NCI-H524 (cell line): ENCODE measurements at regions not wholly inside any gene's neighbourhood (a gene's known extent, or its start where the extent isn't known, plus 50 kb on each side); places are given as distances from the start of the nearest gene placed in this dataset.
A peak's percentile ranks its signal among the peaks of the same experiment; 100 is the strongest.
"Not testable (repeated sequence)": the region's sequence is repeated elsewhere in the genome, so short reads cannot be mapped to it uniquely, and the experiment has no call there.

Source experiments
- DNase-seq, 2 experiments: peaks; one replicate each; lab custom pipeline; 2025; lab: John Stamatoyannopoulos, UW

DNA sequence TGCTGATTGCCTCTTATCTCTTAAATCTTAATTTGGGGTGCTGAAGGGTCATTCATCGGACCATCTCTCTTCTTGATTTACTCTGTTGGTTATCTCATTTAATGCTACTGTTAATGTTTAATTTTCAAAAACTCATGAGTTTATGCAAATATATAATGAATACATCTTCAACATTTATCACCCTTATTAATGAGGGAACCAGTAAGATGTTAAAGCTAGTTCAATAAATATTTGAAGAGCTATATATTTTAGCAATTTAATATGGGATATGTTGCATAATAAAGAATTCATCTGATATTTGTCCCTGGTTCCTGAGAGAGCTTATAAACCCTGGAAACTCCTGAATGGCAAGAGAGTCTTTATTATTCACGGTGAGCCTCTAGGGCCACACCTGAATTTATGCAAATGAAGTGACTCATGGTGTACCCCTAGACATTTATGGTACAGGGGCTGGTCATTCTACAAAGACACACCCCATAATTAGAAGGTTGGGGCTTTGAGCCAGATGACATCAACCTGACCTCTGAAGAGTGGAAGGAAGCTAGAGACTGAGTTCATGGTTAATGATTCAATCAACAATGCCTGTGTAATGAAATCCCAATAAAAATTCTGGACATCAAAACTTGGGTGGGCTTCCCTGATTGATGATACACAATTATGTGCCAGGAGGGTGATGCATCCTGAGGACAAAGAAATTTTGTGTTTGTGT lies 339.5 kb upstream of the ZNF608 start:
- DNase-seq, result no peak

DNA sequence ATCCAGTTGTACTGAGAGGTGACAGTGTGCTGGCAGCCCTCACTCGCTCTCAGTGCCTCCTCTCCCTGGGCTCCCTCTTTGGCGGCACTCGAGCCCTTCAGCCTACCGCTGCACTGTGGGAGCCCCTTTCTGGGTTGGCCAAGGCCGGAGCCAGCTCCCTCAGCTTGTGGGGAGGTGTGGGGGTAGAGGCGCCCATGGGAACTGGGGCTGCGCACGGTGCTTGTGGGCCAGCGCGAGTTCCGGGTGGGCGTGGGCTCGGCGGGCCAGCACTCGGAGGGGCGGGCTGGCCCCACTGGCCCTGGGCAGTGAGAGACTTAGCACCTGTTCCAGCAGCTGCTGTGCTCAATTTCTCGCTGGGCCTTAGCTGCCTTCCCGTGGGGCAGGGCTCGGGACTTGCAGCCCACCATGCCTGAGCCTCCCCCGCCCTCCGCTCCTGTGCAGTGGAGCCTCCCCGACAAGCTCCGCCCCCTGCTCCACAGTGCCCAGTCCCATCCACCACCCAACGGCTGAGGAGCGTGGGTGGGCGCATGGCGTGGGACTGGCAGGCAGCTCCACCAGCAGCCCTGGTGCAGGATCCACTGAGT lies 342.2 kb upstream of the ZNF608 start:
- DNase-seq, result no peak

DNA sequence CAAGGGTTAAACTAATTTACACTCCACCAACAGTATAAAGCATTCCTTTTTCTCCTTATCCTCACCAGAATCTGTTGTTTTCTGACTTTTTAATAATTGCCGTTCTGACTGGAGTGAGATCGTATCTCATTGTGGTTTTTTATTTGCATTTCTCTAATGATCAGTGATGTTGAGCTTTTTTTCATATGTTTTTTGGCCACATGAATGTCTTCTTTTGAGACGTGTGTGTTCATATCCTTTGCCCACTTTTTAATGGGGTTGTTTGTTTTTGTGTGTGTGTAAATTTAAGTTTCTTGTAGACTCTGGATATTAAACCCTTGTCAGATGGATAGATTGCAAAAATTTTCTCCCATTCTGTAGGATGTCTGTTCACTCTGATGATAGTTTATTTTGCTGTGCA lies 345.7 kb upstream of the ZNF608 start:
- not testable (repeated sequence) for DNase-seq

DNA sequence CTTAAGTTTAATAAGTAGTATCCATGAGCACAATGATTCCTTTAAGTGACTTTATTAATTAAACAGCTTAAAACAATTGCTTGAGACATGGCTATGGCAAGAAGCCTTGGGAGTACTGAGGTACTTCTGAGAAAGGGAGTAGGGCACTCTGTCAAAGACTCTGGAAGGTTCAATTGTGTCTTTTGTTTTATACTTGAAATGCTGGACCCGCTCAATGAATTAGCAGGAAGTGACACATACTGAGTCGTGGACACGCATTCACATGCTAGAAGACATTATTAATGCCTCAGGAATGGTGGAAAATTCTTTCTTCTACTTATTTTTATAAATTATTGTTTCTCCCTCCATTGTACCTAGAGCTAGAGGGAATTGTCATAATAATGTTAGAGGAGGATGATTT lies 347.3 kb upstream of the ZNF608 start:
- no peak for DNase-seq

DNA sequence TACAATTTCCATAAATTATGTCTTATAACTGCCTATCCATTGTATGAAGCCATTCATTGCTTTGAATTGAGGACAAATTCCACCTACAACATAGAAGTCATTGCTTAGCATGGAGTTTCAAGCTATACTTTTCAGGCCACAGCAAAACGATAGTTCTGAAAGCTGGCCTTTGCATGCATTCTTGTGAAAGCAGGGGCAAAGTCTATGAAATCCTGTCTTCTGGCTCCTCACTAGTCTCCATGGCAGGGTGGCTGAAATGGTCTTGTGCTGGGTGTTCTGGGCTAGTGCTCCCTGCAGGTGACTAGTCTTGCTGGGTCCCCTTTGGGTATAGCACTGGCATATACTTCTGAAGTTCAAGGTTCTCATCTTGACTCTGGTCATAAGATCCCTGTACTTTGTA lies 353.9 kb upstream of the ZNF608 start:
- no peak for DNase-seq

DNA sequence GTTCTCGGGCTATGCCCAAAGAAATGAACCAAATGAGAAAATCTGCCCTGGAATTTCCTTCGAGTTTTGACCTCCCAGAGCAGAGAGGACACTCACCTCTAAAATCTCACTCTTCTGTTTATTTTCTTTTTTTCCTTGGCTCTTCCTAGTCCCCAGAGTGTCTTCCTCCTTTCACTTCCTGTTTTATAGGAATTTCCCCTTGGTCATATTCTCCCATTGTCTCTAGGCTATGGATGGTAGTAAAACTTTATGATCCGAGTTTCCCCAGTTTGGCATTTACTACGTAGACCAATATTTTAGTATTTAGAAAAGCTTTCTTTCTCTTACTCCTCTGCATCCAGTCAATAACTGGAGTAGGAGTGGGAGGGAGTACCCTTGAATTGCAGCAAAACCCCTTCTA lies 354.5 kb upstream of the ZNF608 start:
- no peak for DNase-seq

DNA sequence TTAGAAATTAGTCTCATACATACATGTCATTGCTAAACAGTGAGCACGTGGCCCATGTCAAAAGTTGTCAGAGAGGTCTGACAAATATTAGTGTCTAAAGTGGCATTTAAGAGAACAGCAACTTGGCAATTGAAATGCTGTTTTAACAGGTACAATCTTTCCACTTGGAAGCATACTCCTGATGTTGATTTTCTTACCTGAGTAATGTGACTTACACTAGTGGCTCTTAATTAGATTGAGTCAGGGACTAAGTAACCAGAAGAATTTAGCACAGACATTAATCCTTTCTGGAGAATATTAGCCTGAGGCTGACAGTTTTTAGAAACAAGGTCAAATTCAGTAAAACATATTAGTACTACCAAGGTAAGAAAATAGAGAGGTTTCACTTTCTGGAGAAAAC lies 357.0 kb upstream of the ZNF608 start:
- DNase-seq, result no peak

DNA sequence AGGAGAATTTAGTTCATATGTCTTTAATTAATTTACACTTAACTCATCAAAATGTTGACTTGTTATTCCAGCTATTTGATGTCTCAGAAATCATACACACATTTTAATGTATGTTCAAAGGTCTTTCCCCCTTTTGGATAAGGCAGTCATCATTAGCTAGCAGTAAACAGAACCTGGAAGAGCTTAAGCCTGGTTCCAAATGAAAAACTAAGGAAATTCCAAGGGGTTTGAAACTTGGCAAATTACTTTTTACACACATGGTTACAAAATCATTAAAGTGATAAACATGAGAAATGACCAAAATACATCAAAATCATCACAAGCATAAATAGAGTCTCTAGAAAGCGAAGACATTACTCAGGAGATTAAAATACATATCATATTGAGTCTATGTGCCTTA lies 359.8 kb upstream of the ZNF608 start:
- DNase-seq, result no peak

DNA sequence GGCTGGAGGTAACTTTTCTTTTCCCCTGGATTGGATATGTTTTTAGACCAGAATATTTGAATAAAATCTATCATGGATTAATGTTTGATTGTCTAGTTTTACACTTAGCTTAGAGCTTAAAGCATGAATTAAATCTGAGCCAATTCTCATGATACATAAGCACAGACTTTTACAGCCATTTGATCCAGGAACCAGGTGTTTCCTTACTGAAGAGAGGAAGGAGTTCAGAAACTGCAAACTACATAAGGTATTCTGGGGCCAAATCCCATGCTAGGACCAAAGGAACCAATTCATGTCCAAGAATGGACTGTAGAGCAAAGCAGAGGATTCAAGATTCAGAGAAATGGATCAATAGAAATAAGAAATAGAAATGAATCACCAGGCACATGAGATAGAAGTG lies 360.4 kb upstream of the ZNF608 start:
- no peak for DNase-seq

DNA sequence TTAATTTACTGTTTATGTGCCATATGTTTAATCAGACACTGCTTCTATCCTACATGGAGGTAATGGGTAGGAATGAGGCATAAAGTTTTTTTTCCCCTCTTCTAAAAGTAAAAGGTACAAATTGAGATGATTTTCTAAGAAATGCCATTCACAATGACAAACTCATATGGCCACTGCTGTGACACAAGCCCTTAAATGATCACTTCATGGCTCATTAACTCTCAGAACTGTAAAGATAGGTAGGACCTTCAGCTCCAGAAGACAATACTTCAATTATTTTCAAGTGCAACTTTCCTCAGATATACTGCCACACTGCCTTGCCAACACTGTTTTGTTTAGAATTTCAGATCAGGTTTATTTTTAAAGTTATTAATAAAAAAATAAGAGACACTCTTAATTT lies 362.9 kb upstream of the ZNF608 start:
- DNase-seq, result no peak

DNA sequence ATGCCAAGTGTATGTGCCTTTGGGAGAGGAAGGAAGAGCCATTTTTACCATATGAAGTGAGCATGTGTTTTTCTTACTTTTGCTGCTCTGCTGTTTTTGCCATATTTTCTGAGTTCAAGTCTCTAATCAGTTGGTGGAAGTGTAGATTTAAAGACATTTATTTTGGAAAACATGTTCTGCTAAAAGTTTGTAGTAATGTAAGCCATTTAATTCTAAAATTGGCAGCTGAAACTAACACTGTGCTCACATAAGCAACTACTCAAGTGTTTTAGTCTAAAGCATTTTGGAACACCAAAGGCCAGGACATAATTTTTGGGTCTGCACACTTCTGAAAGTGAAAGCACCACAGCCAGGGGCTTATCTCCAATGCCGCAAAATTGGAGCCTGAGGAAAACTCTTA lies 363.4 kb upstream of the ZNF608 start:
- DNase-seq, result no peak

DNA sequence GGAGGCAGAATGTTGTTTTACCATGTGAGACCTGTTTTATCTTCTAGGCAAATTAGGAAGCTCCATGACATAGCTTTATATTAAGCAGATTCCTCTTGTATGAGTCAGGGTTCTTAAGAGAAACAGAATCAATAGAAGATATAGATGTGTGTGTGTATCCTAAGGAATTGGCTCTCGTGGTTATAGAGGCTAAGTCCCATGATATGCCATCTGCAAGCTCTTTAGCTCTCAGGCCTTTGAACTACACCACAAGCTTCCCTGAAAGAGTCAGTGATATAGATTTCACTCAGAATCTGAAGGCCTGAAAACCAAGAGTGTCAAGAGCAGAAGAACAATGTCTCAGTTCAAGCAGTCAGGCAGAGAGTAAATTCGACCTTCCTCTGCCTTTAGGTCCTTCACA lies 365.8 kb upstream of the ZNF608 start:
- no peak for DNase-seq

DNA sequence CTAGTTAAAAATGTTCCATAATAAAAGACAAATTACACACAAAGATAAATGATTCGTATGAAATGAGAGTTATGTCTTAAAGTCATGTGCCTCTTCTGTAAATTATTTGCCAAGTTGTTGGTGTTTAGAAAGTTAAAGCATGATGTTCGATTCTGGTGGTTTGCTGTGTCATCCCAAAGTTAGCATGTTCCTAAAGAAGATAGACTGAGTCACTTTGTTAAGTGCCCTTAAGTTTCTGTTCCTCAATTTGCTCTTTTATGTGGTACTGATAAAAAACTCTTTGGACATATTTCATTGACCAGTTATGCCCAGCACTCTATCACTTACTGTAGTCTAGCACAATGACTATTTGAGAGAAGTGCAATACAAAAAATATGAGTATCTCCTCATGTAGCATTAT lies 366.9 kb upstream of the ZNF608 start:
- DNase-seq, result no peak

DNA sequence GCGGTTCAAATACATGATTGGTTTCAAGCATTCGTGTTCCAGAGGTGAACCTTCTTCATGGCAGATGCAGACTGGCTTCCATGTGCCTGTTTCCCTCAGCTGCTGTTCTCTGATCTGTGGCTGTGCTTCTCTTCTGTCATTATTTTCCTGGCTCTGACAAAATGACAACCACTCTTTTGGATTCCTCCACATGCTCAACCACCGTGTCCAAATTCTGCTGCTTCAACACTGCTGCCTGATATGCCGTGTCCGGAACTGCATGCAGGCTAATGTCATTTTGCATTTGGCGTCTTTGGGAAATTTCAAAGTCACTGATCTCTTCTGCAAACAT lies 368.7 kb upstream of the ZNF608 start:
- DNase-seq, result no peak

DNA sequence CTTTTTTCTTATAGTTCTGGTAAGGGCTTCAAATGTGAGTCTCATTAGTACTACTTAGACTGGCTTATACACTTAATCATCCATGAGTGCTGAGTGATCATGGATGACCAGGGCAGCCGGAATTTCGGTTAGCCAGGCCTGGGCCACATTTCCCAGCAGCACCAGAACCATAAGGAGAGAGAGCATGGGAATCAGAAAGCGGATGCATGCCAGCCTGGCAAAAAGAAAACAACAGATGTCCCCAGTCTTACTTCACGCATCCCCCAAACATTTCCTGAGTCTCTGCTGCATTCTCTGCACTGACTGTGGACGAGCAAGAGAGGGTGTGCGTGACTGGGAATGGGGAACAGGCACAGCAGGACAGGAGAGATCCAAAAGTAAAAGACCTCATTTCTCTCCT lies 371.1 kb upstream of the ZNF608 start:
- DNase-seq, result peak; percentile 67 to 79

DNA sequence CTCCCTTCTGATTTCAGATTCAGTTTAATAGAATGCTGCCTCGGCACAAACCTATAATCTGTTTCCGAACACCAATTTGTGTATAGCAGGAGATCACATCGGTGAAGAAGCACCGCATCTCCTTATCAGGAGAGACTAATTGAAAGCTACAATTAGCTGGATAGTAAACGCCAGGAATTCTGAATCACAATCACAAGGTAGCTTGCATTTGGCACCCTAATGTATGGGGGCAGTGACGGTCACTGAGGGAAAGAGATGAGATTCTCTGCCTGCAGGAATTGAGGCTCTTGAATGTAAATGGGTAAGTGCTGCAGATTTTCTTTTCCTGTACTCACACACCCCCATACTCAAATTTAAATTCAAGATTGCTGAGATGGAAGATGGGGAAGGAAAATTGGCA lies 373.6 kb upstream of the ZNF608 start:
- no peak for DNase-seq

DNA sequence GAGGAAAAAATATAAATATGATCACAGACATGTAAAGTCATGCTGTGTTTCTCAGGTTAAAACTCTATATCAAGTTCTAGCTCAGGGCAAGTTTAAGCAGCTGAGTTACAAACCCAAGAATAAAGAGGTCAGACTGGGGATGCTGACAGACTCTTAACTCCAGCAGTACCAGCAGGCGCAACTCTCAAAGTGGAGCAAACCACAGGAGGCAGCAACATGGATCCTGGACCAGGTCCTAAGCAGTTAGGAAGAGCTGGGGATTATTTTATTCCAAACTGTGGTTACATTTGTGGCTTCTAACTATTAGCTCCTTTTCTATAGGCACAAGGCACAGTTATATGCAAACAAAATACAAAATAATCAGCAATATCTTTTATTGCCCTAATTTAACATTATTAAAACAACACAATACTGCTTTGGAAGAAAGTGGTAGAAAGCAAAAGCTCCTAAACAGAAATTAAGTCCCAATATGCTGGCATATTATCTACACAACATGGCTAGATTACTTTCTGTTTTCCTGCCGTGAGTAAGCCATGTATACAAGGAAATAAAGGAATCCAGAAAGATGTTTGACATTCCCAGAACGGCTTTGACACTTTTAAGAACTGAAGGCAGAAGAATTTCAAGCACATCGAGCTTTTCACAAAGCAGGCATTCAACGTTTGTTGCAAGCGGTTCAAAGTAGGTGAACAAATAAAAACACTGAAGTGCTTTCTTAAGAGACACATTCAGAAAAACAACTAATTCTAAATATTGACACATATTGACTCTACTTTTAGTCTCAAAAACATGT lies 378.8 kb upstream of the ZNF608 start:
- DNase-seq, result no peak

DNA sequence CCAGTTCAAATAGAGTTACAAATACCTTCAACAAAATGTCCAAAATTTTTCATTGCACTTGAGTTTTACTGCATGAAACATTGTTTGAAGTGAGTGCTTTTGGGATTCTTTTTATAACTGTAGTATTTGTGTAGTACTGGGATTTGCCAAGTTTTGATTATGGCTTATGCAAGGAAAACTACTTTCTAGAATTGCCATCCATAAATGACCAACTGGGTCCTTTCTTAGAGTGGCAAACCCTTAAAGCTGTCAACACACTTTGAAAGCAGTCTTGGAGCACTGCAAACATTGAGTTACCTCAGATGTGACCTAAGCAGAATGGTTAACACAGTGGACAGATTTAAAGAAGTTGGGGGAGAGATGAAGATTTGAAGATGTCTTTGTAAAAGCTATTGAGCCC lies 379.6 kb upstream of the ZNF608 start:
- DNase-seq, result no peak

DNA sequence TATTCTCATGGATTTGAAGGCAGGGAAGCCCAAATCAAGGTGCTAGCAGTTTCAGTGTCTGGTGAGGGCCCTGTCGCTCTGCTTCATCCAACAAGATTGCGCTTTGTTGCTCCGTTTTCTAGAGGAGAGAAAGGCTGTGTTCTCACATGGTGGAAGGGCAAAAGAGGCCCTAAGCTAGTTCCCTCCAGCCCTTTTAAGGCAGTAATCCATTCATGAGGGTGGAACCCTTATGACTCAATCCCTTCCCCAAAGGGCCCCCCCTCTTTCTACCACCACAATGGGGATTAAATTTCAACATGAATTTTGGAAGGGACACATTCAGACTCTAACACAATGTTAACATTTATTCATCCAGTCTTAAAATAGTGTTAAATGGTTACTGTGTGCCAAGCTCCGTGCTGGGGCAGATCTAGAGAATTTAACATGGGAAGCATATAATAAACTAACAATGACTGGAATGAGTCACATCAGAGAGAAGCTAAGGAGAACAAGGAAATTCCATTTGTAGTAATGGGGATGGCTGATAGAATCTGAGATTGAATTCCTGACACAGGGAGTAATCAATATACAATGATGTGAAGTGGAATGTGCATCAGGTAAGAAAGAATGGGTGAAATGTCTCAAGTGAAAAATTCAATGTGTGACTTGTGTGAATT lies 382.8 kb upstream of the ZNF608 start:
- DNase-seq, result no peak

DNA sequence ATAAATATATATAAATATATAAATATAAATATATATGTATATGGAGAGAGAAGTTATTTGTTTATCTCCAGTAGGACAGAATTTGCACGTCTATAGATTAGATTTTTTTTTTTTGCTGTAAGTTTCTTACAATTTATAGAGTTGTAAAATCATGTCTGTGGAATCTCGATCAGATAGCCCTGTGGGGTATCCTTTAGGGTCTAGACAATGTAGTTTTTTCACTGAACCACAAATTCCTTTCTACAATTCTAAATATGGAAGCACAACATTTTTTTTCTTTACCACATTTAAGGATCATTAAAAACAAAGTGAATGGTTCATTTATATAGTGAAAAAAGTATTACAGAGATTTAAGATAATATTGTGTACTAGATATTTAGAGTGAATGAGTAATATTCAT lies 384.2 kb upstream of the ZNF608 start:
- no peak for DNase-seq

DNA sequence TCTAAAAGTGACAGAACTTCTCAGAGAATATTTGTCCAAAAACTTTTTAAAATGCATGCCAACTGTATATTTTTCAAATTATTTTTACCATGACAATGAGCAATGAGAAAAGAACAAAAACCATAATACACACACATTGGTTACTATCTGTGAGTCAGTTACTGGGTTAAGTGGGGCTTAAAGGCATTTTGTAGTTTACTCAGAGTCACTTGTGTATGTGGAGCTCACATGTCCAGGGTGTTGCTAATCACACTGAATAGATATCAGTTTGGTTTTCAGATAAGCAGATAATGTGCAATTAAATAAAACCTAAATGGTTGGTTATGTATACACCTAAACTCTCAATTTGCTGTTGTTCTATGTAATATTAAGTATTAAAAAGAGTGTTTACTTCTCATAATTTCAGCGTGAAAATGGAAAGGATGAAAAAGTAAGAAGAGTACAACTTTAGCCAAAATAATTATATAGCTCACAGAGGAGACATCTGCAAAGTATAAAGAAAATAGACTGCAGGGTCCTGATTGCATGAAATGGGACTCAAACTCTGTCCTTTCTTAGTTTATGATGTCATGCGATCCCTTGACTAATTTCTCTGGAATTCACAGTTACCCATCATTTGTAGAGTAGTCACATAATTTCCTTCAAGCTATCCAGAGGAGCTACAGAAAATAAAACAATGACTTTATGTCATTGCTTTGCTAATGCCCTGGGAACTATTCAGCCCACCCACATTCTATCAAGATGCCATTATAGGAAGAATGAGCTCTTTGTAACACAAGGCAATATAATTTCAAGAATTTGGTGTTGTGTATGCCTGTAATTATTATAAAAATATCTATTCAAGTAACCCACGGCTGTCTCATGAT lies 388.0 kb upstream of the ZNF608 start:
- DNase-seq, result no peak

DNA sequence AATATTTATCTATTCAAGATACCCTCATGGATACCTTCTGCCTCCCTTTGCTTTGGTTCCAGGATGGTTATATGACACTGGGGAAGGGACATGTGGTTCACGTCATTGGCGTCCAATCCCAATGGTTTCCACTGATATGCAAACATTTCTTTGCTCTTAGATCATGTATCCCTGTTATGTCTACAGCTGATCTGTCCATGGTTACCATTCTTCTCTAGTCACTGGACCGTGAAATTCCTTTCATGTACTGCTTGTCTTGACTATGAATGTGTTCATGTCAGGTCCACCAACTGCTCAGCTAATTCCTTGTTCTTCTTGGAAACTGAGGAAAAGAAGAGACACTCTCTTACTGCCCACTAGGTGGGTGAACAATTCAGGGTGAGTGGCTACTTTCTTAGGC lies 391.1 kb upstream of the ZNF608 start:
- DNase-seq, result no peak
